ENCODE measurements at regions not wholly inside any gene's neighbourhood (a gene's known extent, or its start where the extent isn't known, plus 50 kb on each side); places are given as distances from the start of the nearest gene placed in this dataset.

DNA sequence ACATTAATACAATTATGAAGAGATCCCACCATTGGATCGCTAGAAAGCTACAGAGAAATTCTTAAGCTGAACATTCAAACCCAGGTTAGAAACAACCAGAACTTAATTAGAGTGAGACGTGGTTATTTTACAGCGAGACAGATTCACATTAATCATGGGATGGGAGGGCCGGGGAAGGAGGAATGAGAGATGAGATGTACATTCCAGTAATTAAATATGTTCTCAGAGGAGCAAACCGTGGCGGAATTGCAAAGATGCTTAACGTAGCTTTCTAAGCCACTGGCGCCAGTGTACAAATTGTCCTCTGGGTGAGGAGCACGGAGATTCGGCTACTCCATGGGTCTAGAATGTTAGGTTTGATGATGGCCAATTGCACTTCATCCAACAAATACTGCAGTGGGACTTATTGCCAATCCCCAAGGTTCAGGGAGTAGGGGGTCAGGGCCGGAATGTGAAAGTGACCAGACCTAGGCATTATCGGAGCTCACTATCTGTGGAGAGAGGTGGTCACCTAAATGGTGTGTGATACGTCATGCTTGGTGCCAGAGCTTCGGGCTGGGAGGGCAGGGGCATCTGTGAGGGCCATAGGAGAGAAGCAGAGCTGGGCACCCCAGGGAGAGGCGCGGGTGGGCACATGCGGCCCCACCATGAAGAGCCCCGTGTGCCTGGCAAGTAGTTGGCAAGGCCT lies 114.7 kb downstream of the EDN3 start:
- Histone ChIP-seq H2AFZ (ENCODE audit: low read depth, low read length) (no peak overlapping the region), H3K27me3 (ENCODE audit: control insufficient read depth in 2 of 2, insufficient read depth in 2 of 2, low read length in 2 of 2) (peaks cover 5 to 39% of the 10 kb centered on the region in 2 experiments; a peak in 3 of 5 replicates), H3K9me3 (replicated peaks; ENCODE audit: control insufficient read depth, insufficient read depth, low read depth, low read length) (no peaks in the 10 kb centered on the region), H3K9ac (ENCODE audit: insufficient read depth in 1 of 2, low read depth in 2 of 2, low read length in 2 of 2) (no peak overlapping the region), H3K27ac (ENCODE audit: extremely low read depth, low read depth, low read length) (no peak overlapping the region), H3K9me1 (ENCODE audit: control insufficient read depth, insufficient read depth, low read length) (no peaks in the 10 kb centered on the region), H3K36me3 (ENCODE audit: control insufficient read depth, insufficient read depth, low read length) (no peaks in the 10 kb centered on the region), H3K4me1 (replicated peaks in 1 of 2; ENCODE audit: control insufficient read depth in 2 of 2, insufficient read depth in 2 of 2, low read length in 2 of 2) (no peaks in the 10 kb centered on the region), H3K79me2 (ENCODE audit: control insufficient read depth, insufficient read depth, low read length) (no peaks in the 10 kb centered on the region), H3K4me2 (ENCODE audit: insufficient read depth, low read length) (no peak overlapping the region), H3K4me3 (no peak overlapping the region), H4K20me1 (replicated peaks; ENCODE audit: control insufficient read depth, insufficient read depth, low read length) (no peaks in the 10 kb centered on the region; the same call in 1 of the 2 replicates)
- ChIA-PET CTCF (ENCODE audit: low intra/inter-chr PET ratio) (no interaction called here), POLR2A (no interaction called here)
- WGBS (ENCODE audit: insufficient coverage, low coverage, missing lambda C conversion rate), result under 1% methylated on average over 17 of the region's 18 CpGs
- intact Hi-C loops (cut with micrococcal nuclease) (no loop called here), in situ Hi-C loops (cut with MboI) (loop anchor here (5.0 to 10.0 kb wide), 2 partner anchors 330 to 548 kb away; no protein-coding TSS in a partner anchor)
- ATAC-seq (no peak), DNase-seq (ENCODE audit: extremely low read depth in 1 of 4, low spot score in 3 of 4) (no peak), FAIRE-seq (no peak)
- BruUV-seq (replicated peaks), result no TSS peak
- TF ChIP-seq, protein P1, sequence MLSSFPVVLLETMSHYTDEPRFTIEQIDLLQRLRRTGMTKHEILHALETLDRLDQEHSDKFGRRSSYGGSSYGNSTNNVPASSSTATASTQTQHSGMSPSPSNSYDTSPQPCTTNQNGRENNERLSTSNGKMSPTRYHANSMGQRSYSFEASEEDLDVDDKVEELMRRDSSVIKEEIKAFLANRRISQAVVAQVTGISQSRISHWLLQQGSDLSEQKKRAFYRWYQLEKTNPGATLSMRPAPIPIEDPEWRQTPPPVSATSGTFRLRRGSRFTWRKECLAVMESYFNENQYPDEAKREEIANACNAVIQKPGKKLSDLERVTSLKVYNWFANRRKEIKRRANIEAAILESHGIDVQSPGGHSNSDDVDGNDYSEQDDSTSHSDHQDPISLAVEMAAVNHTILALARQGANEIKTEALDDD (IDR thresholded peaks at IDR 0.05), result no peak
- no peak for TF ChIP-seq NCOA4 (IDR thresholded peaks at IDR 0.05; ENCODE audit: partially characterized antibody)
- no peak for TF ChIP-seq ZNF143 (CRISPR knock-in tag; IDR thresholded peaks at IDR 0.05)
- TF ChIP-seq ZKSCAN1 (IDR thresholded peaks at IDR 0.05; ENCODE audit: low read depth, low read length), result no peak
- no peak for TF ChIP-seq ZNF407 (IDR thresholded peaks at IDR 0.05; ENCODE audit: low read depth)
- no peak for TF ChIP-seq PCBP2 (IDR thresholded peaks at IDR 0.05; ENCODE audit: low read depth, low read length, poor library complexity, severe bottlenecking)
- no peak for TF ChIP-seq SMAD1 (IDR thresholded peaks at IDR 0.05; ENCODE audit: low read depth, low read length, partially characterized antibody)
- no peak for TF ChIP-seq WHSC1 (IDR thresholded peaks at IDR 0.05; ENCODE audit: low read length)
- TF ChIP-seq POU5F1 (IDR thresholded peaks at IDR 0.05; ENCODE audit: borderline replicate concordance, low read depth, low read length, partially characterized antibody), result no peak
- no peak for TF ChIP-seq HMGN3 (IDR thresholded peaks at IDR 0.05; ENCODE audit: borderline replicate concordance, extremely low read depth, insufficient read length, low read depth, low read length)
- no peak for TF ChIP-seq ZC3H8 (IDR thresholded peaks at IDR 0.05)
- no peak for TF ChIP-seq TCF7 (IDR thresholded peaks at IDR 0.05; ENCODE audit: borderline replicate concordance)
- TF ChIP-seq NR4A1 (CRISPR knock-in tag; IDR thresholded peaks at IDR 0.05), result no peak
- no peak for TF ChIP-seq NR4A1 (tag; IDR thresholded peaks at IDR 0.05)
- TF ChIP-seq DMBX1 (CRISPR knock-in tag; IDR thresholded peaks at IDR 0.05; ENCODE audit: borderline replicate concordance), result no peak

All from K562 (cell line).